ENCODE measurements at regions not wholly inside any gene's neighbourhood (a gene's known extent, or its start where the extent isn't known, plus 50 kb on each side); places are given as distances from the start of the nearest gene placed in this dataset.

GRCh38 chr5:20609126-20609525 lies 621.1 kb upstream of the CDH18 start:
- Histone ChIP-seq H4K20me1 (ENCODE audit: control insufficient read depth, extremely low read depth, insufficient read depth, low read length) (no peaks in the 10 kb centered on the region), H3K9me3 (ENCODE audit: control insufficient read depth, insufficient read depth, low read depth, low read length) (no peaks in the 10 kb centered on the region), H3K4me2 (ENCODE audit: extremely low read depth, insufficient read depth, low read length) (no peak overlapping the region), H3K79me2 (ENCODE audit: control insufficient read depth, insufficient read depth, low read length) (no peaks in the 10 kb centered on the region), H3K27ac (ENCODE audit: insufficient read depth, low read length) (no peak overlapping the region), H3K4me3 (replicated peaks in 1 of 4; ENCODE audit: control extremely low read depth in 1 of 4, insufficient read depth in 1 of 4, low read depth in 3 of 4, low read length in 4 of 4) (no peak overlapping the region), H3K9ac (ENCODE audit: insufficient read depth, low read length) (no peak overlapping the region), H3K4me1 (ENCODE audit: control insufficient read depth, extremely low read depth, insufficient read depth, low read length) (no peaks in the 10 kb centered on the region), H3K36me3 (ENCODE audit: control insufficient read depth, insufficient read depth, low read length) (no peaks in the 10 kb centered on the region), H2AFZ (ENCODE audit: low read length) (no peak overlapping the region), H3K27me3 (ENCODE audit: control insufficient read depth, insufficient read depth, low read length) (no peaks in the 10 kb centered on the region)
- TF ChIP-seq EZH2 (IDR thresholded peaks at IDR 0.05; ENCODE audit: low read length, missing control alignments) (no peak), CTCF (conservative IDR thresholded peaks at IDR 0.05 in 1 of 2, IDR thresholded peaks at IDR 0.05 in 1 of 2; ENCODE audit: low read depth in 1 of 2, low read length in 2 of 2) (no peak)
- no peak for DNase-seq (ENCODE audit: low read depth in 2 of 2)

DNA sequence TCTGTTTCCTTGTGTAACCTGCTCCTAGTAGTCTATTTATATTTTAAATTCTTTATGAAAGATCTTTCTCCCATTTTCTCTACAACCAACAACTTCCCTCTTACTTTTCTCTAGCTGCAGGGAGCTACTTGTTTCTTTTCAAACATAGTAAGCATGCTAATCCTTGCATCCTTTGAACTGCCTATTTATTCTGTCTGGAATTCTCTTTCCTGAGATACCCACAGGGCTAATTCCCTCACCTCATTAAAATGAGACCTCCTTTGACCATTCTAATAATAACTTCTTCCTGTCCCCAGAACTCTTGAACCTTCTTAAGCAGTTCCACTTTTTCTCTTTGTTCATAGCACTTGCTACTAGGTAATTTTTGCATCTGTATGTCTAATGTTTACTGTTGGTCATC lies 620.6 kb upstream of the CDH18 start:
- no peaks in the 10 kb centered on the region for H3K36me3 ChIP-seq (ENCODE audit: control insufficient read depth, insufficient read depth, low read length)
- H3K4me1 ChIP-seq (ENCODE audit: control insufficient read depth, extremely low read depth, insufficient read depth, low read length): no peaks in the 10 kb centered on the region
- H3K4me3 ChIP-seq (replicated peaks in 1 of 4; ENCODE audit: control extremely low read depth in 1 of 4, insufficient read depth in 1 of 4, low read depth in 3 of 4, low read length in 4 of 4): no peak overlapping the region

GRCh38 chr5:20605732-20606525 lies 617.9 kb upstream of the CDH18 start:
- no peak overlapping the region for H3K4me2 ChIP-seq (ENCODE audit: extremely low read depth, insufficient read depth, low read length)
- no peaks in the 10 kb centered on the region for H4K20me1 ChIP-seq (ENCODE audit: control insufficient read depth, extremely low read depth, insufficient read depth, low read length)
- no peaks in the 10 kb centered on the region for H3K4me1 ChIP-seq (ENCODE audit: control insufficient read depth, extremely low read depth, insufficient read depth, low read length)
- TF ChIP-seq CTCF (conservative IDR thresholded peaks at IDR 0.05 in 1 of 2, IDR thresholded peaks at IDR 0.05 in 1 of 2; ENCODE audit: low read depth in 1 of 2, low read length in 2 of 2) (no peak), EZH2 (IDR thresholded peaks at IDR 0.05; ENCODE audit: low read length, missing control alignments) (no peak)
- no peak for DNase-seq (ENCODE audit: low read depth in 2 of 2)
- H2AFZ ChIP-seq (ENCODE audit: low read length): no peak overlapping the region
- no peak overlapping the region for H3K27ac ChIP-seq (ENCODE audit: insufficient read depth, low read length)
- no peaks in the 10 kb centered on the region for H3K79me2 ChIP-seq (ENCODE audit: control insufficient read depth, insufficient read depth, low read length)
- H3K27me3 ChIP-seq (ENCODE audit: control insufficient read depth, insufficient read depth, low read length): no peaks in the 10 kb centered on the region
- H3K9me3 ChIP-seq (ENCODE audit: control insufficient read depth, insufficient read depth, low read depth, low read length): no peaks in the 10 kb centered on the region
- H3K36me3 ChIP-seq (ENCODE audit: control insufficient read depth, insufficient read depth, low read length): no peaks in the 10 kb centered on the region
- no peak overlapping the region for H3K4me3 ChIP-seq (replicated peaks in 1 of 4; ENCODE audit: control extremely low read depth in 1 of 4, insufficient read depth in 1 of 4, low read depth in 3 of 4, low read length in 4 of 4)
- H3K9ac ChIP-seq (ENCODE audit: insufficient read depth, low read length): no peak overlapping the region

More for the DNA sequence above, 620.6 kb upstream of the CDH18 start:
- Histone ChIP-seq H3K9me3 (ENCODE audit: control insufficient read depth, insufficient read depth, low read depth, low read length) (no peaks in the 10 kb centered on the region), H2AFZ (ENCODE audit: low read length) (no peak overlapping the region), H3K9ac (ENCODE audit: insufficient read depth, low read length) (no peak overlapping the region), H3K79me2 (ENCODE audit: control insufficient read depth, insufficient read depth, low read length) (no peaks in the 10 kb centered on the region), H3K4me2 (ENCODE audit: extremely low read depth, insufficient read depth, low read length) (no peak overlapping the region), H3K27ac (ENCODE audit: insufficient read depth, low read length) (no peak overlapping the region), H4K20me1 (ENCODE audit: control insufficient read depth, extremely low read depth, insufficient read depth, low read length) (no peaks in the 10 kb centered on the region), H3K27me3 (ENCODE audit: control insufficient read depth, insufficient read depth, low read length) (no peaks in the 10 kb centered on the region)
- TF ChIP-seq CTCF (conservative IDR thresholded peaks at IDR 0.05 in 1 of 2, IDR thresholded peaks at IDR 0.05 in 1 of 2; ENCODE audit: low read depth in 1 of 2, low read length in 2 of 2) (no peak), EZH2 (IDR thresholded peaks at IDR 0.05; ENCODE audit: low read length, missing control alignments) (no peak)
- no peak for DNase-seq (ENCODE audit: low read depth in 2 of 2)

All from fibroblast of lung (primary cell).